SIG-M5 (cell line): ENCODE measurements at regions not wholly inside any gene's neighbourhood (a gene's known extent, or its start where the extent isn't known, plus 50 kb on each side); places are given as distances from the start of the nearest gene placed in this dataset.
"Not testable (repeated sequence)": the region's sequence is repeated elsewhere in the genome, so short reads cannot be mapped to it uniquely, and the experiment has no call there.

Experiments used
- DNase-seq: peaks from one replicate; lab custom pipeline; 2025; lab: John Stamatoyannopoulos, UW

DNA sequence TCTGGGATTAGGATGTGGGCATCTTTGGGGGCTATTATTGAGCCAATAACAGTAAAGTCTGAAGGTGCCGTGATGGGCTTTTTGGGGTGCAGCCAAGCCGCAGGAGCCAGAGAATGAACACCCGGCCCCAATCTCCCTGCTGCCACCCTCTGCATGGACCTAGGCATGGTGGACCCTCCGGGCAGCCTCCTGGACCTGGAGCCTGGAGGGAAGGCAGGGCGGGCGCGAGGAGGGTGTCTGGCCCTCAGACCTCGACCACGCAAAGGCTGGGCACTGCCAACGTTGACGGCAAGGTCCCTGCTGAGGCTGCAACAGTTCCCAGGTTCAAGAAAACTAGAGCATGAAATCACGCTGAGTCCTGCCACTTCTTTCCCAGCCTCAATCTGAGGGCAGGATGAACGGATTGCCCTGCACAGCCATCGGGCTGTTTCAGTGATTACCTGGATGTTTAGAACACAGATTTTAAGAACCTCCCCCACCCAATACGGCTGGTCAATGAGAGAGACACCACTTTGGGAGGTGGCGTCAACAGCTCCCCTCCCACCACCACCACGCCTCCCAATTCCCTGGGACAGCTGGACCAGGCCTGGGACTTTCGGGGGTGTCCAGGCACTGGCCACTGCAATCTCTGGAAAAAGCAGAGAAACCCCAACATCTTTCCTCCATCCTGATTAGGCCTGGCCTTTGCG, 147.4 kb downstream of the NPIPB11 start:
- DNase-seq = not testable (repeated sequence)

- not testable (repeated sequence) for DNase-seq
Observed at GRCh38 chr16:29257419-29258336, 148.8 kb downstream of the NPIPB11 start.

DNA sequence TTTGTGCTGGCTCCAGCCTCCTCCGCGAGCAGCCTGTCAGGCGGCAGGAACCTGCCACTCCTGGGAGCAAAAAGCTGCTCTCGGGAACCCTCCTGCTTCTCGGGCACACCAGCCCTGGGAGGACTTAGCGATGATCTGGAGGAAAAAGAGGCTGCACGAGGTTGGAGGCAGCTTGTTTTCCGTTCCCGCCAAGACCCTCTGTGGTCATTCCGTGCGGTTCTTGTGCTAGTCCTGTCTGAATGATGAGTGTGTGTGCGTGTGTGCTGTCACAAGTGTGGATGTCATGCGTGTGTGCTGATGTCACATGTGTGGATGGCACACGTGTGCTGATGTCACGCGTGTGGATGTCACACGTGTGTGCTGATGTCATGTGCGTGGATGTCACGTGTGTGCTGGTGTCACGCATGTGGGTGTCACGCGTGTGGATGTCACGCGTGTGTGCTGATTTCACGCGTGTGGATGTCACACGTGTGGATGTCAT, 150.0 kb downstream of the NPIPB11 start:
- DNase-seq = no peak

DNA sequence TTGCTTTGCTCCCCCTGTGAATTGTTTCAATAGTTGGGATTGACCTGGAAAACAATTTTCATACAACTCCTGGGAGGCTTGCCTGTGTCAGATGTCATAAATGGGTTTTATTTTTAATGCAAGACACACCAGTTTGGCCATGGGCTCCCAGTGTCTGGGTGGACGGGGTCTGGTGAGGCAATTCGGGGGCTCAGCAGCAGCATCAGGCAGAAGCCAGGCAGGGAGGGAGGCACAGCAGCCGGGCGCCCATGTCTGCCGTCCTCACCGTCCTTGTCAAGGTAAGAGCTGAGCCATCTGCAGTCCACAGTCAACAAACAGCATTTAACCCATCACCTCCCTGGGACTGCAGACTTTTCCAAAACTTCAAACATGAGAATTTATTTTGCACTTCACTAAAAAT, 150.6 kb downstream of the NPIPB11 start:
- DNase-seq = not testable (repeated sequence)

GRCh38 chr16:29255496-29255796, 151.1 kb downstream of the NPIPB11 start:
- not testable (repeated sequence) for DNase-seq

GRCh38 chr16:29254676-29255495, 151.6 kb downstream of the NPIPB11 start:
- no peak for DNase-seq

DNA sequence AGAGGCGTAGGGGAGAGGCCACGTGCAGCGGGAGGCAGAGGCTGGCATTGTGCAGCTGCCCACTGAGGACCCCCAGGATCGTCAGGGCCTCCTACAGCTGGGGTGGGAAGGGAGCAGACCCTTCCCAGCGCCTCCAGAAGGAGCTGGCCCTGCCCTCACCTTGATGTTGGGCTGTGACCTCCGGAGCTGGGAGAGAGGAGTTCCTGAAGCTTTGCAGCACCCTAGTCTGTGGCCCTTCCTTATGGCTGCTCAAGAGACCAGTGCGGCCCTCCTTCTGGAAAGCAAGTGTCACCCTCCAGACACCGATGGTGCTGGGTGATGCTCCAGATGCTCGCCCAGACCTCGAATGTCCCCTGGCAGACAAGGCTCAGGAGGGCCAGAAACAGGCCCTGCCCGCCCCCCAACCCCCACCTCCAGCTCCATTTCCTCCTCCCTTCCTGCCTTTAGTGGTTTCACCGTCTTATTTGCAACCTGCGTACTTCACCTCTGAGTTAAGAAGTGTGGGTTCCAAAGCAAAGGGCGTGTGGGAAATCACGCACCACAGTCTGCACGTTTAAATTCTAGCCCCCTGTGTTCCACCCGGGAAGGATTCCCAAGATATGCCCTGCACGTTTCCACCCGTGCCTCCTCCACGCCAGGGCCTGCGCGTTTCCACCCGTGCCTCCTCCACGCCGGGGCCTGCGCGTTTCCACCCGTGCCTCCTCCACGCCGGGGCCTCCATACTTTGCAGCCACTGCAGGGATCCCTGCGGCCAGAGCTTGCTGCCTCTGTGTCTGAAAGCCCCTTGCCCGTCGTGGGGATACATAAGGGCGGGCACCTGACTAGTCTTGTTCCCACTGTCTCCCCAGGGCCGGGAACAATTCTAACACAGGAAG, 152.6 kb downstream of the NPIPB11 start:
- not testable (repeated sequence) for DNase-seq

DNA sequence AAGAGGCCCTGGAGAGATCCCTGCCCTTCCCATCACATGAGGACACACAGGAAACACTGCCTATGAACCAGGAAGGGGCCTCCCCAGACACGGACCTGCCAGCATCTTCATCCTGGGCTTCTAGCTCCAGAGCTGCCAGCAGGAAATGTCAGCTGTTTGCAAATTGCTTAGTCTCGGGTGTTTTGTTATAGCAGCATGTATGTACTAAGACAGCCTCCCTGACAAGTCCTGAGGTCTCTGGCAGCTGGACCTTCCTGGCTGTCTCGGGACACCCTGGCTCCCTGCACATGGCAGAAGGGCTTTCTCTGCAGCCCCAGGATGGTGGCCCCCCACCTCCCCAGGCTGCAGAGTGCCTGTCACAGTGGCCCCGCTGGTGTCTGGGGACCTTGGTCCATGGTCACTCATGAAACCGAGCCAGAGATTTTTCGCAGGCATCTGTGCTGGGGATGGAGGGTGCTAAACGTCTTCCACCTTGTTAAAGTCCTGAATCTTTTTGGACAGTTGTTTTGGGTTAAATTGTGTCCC, 153.4 kb downstream of the NPIPB11 start:
- not testable (repeated sequence) for DNase-seq

GRCh38 chr16:29252311-29252710, 154.2 kb downstream of the NPIPB11 start:
- not testable (repeated sequence) for DNase-seq

GRCh38 chr16:29251571-29252011, 154.9 kb downstream of the NPIPB11 start:
- DNase-seq = not testable (repeated sequence)

DNA sequence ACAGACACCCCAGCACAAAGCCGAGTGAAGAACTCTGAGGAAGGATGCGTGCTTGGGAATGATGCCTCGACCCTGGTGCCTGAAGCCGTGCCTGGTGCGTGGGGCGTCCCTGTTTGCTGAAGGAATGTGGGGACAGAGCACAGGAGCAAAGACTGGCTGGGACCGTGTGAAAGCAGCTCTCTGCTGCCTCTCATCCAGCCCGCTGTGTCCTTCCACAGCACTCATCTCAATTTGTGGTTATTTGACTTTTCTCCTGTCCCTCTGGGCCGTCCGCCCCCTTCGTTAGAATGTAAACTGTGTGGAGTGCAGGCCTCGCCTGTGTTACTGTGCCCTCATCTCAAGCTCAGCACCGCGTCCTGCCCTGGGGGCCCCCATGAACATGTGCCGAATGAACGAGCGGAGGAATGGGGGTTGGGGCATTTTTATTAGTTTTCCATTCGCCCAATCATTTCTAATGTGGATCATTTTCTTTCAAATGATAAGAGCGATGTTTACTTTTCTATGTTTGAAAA, 155.5 kb downstream of the NPIPB11 start:
- DNase-seq = not testable (repeated sequence)

DNA sequence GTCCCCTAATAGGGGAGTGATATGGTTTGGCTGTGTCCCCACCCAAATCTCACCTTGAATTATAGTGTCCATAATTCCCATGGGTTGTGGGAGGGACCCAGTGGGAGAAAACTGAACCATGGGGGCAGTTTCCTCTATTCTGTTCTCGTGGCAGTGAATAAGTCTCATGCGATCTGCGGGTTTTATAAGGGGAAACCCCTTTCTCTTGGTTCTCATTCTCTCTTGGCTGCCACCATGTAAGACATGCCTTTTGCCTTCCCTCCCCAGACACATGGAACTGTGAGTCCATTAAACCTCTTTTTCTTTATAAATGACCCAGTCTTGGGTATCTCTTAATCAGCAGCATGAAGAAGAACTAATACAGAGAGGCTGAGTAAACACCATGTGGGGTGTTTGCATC, 156.0 kb downstream of the NPIPB11 start:
- not testable (repeated sequence) for DNase-seq

GRCh38 chr16:29248940-29249318, 157.6 kb downstream of the NPIPB11 start:
- DNase-seq = not testable (repeated sequence)

- not testable (repeated sequence) for DNase-seq
Observed at GRCh38 chr16:29248306-29248939, 158.1 kb downstream of the NPIPB11 start.

DNA sequence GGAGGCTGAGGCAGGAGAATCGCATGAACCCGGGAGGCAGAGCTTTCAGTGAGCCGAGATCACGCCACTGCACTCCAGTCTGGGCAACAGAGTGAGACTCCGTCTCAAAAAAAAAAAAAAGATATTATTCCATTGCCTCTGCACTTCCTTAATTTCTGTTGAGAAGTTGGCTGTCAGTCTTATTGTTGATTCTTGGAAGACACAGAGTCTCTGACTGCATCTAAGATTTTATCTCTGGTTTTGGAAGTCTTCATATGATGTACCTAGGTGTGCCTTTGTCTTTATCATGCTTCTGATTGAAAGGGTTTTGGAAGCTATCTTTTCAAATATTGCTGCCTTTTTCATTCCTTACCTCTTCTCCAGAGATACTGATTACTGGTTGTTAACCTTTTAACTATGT, 160.4 kb downstream of the NPIPB11 start:
- DNase-seq = not testable (repeated sequence)

- no peak for DNase-seq
Observed at GRCh38 chr16:29237971-29238370, 168.5 kb downstream of the NPIPB11 start.

GRCh38 chr16:29237495-29237894, 169.0 kb downstream of the NPIPB11 start:
- DNase-seq = not testable (repeated sequence)

DNA sequence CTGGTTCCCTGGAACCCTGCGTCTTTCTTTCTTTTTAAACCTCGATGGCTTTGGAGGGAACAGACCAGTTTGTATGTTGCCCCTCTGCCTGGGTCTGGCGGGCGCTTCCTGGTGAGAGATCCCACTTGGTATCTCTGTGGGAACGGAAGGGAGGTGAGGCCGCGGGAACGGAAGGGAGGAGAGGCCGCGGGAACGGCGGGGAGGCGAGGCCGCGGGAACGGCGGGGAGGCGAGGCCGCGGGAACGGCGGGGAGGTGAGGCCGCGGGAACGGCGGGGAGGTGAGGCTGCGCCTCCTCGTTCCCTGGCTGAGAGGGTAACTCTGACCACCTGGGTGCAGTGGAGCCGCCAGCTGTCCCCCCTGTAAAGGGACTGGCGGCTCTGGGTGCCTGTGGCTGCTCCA, 169.5 kb downstream of the NPIPB11 start:
- DNase-seq = not testable (repeated sequence)

GRCh38 chr16:29235836-29236370, 170.6 kb downstream of the NPIPB11 start:
- DNase-seq = not testable (repeated sequence)
